WERI-Rb-1 (cell line): ENCODE measurements at regions not wholly inside any gene's neighbourhood (a gene's known extent, or its start where the extent isn't known, plus 50 kb on each side); places are given as distances from the start of the nearest gene placed in this dataset.
A peak's percentile ranks its signal among the peaks of the same experiment; 100 is the strongest.

ENCODE experiments used
- DNase-seq: peaks from one replicate; pipeline ENCODE4 v3.0.0-alpha.2; 2020
- H3K27ac ChIP-seq: fragments of 250-450 bp; sonication (Bioruptor Pico); 2 replicates; pipeline ENCODE4 v1.5.1; 2020; ENCODE audit warnings: mild to moderate bottlenecking, moderate library complexity
- H3K27me3 ChIP-seq: fragments of 250-450 bp; sonication (Bioruptor Pico); 2 replicates; pipeline ENCODE4 v1.5.1; 2021; ENCODE audit warnings: mild to moderate bottlenecking, low read depth, moderate library complexity; ENCODE audit not compliant: insufficient read depth, severe bottlenecking
- H3K36me3 ChIP-seq: fragments of 250-450 bp; sonication (Bioruptor Pico); 2 replicates; pipeline ENCODE4 v1.5.1; 2020; ENCODE audit warnings: mild to moderate bottlenecking, moderate library complexity
- H3K4me3 ChIP-seq: 2 replicates; pipeline ENCODE4 v1.5.1; 2011; ENCODE audit warnings: low read depth, mild to moderate bottlenecking, control low read depth, low read length
- H3K9me3 ChIP-seq: fragments of 250-450 bp; sonication (Bioruptor Pico); 2 replicates; pipeline ENCODE4 v1.5.1; 2021; ENCODE audit warnings: mild to moderate bottlenecking, moderate library complexity; ENCODE audit not compliant: severe bottlenecking
- TF ChIP-seq, protein P1 (sequence below): IDR thresholded peaks from 2 replicates; pipeline ENCODE4 v1.5.1; 2011; ENCODE audit warnings: low read depth, mild to moderate bottlenecking, control low read depth, inconsistent platforms, low read length

DNA sequence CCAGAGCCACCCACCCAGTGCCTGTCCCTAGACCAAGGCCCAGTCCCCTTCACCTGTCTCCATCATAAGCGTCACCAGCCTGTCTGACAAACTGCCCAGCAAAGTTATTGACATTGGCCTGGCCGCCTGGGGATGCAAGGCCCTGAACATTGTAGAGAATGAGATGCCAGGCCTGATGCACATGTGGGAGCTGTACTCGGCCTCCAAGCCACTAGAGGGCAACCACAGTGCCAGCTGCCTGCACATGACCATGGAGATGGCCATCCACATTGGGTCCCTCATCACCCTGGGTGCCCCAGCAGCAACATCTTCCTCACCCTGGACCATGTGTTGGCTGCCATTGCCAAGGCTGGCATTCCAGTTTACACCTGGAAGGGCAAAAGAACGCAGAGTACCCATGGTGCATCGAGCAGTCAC lies 63.7 kb upstream of the ANTXRL start:
- no peak for DNase-seq
- H3K36me3 ChIP-seq: no peaks in the 10 kb centered on the region

DNA sequence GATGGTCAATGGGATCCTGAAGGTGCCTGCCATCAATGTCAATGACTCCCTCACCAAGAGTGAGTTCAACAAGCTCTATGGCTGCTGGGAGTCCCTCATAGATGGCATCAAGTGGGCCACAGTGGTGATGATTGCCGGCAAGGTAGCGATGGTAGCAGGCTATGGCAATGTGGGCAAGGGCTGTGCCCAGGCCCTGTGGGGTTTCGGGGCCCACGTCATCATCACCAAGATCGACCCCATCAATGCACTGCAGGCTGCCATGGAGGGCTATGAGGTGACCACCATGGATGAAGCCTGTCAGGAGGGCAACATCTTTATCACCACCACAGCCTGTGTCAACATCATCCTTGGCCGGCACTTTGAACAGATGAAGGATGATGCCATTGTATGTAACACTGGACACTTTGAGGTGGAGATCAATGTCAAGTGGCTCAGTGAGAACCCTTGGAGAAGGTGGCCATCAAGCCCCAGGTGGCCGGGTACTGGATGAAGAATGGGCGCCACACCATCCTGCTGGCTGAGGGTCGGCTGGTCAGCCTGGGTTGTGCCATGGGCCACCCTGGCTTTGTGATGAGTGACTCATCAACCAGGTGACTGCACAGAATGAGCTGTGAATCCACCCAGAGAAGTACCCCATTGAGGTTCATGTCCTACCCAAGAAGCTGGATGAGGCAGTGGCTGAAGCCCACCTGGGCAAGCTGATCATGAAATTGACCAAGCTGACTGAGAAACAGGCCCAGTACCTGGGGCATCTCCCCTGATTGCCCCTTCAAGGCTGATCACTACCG lies 63.0 kb upstream of the ANTXRL start:
- H3K36me3 ChIP-seq: no peaks in the 10 kb centered on the region
- H3K27ac ChIP-seq: no peak overlapping the region
- no peak for DNase-seq
- TF ChIP-seq, protein P1, sequence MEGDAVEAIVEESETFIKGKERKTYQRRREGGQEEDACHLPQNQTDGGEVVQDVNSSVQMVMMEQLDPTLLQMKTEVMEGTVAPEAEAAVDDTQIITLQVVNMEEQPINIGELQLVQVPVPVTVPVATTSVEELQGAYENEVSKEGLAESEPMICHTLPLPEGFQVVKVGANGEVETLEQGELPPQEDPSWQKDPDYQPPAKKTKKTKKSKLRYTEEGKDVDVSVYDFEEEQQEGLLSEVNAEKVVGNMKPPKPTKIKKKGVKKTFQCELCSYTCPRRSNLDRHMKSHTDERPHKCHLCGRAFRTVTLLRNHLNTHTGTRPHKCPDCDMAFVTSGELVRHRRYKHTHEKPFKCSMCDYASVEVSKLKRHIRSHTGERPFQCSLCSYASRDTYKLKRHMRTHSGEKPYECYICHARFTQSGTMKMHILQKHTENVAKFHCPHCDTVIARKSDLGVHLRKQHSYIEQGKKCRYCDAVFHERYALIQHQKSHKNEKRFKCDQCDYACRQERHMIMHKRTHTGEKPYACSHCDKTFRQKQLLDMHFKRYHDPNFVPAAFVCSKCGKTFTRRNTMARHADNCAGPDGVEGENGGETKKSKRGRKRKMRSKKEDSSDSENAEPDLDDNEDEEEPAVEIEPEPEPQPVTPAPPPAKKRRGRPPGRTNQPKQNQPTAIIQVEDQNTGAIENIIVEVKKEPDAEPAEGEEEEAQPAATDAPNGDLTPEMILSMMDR: no peak
- H3K9me3 ChIP-seq: no peaks in the 10 kb centered on the region
- H3K27me3 ChIP-seq: no peaks in the 10 kb centered on the region
- no peak overlapping the region for H3K4me3 ChIP-seq

More for the DNA sequence above, 63.7 kb upstream of the ANTXRL start:
- TF ChIP-seq, protein P1: peak; percentile 60
- Histone ChIP-seq H3K4me3 (no peak overlapping the region), H3K27ac (no peak overlapping the region), H3K27me3 (no peaks in the 10 kb centered on the region), H3K9me3 (no peaks in the 10 kb centered on the region)

DNA sequence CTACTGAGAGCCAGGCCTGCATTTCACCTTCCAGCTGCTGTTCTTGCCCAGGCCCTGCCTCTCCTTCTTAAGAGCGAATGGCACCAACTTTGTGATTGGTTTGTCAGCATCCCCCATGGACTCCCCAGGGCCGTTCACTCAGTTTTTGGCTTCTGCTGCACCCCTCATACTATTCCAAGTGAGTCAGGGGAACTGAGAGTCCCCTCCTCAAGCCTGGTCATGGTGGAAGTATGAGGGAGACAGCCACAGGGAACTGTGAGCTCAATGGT lies 62.4 kb upstream of the ANTXRL start:
- TF ChIP-seq, protein P1: no peak
- Histone ChIP-seq H3K27me3 (no peaks in the 10 kb centered on the region), H3K27ac (no peak overlapping the region), H3K36me3 (no peaks in the 10 kb centered on the region), H3K4me3 (no peak overlapping the region), H3K9me3 (peaks cover under 1% of the 10 kb centered on the region)
- DNase-seq: no peak

DNA sequence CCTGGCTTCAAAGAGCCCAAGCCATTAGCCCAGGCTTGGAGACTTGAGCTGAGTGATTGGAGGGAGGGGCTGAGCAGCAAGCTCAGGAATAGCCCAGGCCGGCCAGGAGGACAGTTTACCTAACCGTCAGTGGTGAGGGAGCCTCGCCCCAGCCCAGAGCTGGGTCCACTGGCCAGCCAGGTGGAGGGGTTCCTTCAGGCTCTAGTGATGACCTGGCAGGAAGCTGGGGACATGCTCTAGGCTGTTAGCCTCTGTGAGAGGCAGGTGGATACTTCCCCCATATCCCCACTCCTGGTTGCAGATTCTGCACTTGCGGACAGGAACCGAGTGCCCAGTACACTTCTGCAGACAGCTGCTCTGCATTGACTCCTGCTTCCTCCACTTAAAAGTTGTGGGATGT lies 61.2 kb upstream of the ANTXRL start:
- H3K4me3 ChIP-seq: no peak overlapping the region
- H3K27ac ChIP-seq: no peak overlapping the region
- TF ChIP-seq, protein P1: no peak
- DNase-seq: no peak
- no peaks in the 10 kb centered on the region for H3K27me3 ChIP-seq
- peaks cover 3% of the 10 kb centered on the region for H3K9me3 ChIP-seq
- no peaks in the 10 kb centered on the region for H3K36me3 ChIP-seq

DNA sequence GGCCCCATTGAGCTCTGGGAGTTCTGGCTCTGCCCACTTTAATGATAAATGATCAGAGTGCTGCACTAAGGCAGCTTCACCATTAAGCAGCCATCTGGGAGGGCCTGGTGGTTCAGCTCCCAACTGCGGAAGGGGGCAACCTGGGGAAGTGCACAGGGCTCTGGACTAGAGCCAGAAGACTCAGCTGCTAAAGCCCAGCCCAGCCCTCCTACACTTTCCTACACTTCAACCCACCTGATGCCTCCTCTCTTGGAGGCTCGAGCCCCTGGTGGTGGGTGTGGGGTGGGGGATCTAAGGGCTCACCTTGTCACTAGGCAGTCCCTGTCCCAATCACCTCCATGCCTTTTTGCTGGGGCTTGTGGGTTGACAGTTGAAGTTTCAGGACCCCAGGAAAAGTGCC lies 60.6 kb upstream of the ANTXRL start:
- no peaks in the 10 kb centered on the region for H3K27me3 ChIP-seq
- TF ChIP-seq, protein P1: no peak
- H3K4me3 ChIP-seq: no peak overlapping the region
- H3K27ac ChIP-seq: no peak overlapping the region
- no peak for DNase-seq
- peaks cover 3% of the 10 kb centered on the region for H3K9me3 ChIP-seq
- no peaks in the 10 kb centered on the region for H3K36me3 ChIP-seq
